A673 (cell line): ENCODE measurements at regions not wholly inside any gene's neighbourhood (a gene's known extent, or its start where the extent isn't known, plus 50 kb on each side); places are given as distances from the start of the nearest gene placed in this dataset.

ENCODE experiments used
- CTCF ChIP-seq: fragments of 300-800, 200-600 bp; sonication (generic); conservative IDR thresholded peaks from 2 replicates; pipeline ENCODE4 v1.5.1; 2017; ENCODE audit warnings: low read depth, mild to moderate bottlenecking, antibody characterized with exemption, low read length, moderate library complexity, mixed read lengths
- EZH2 ChIP-seq: fragments of 200-600 bp; sonication (generic); IDR thresholded peaks from 2 replicates; pipeline ENCODE4 v1.6.1; 2017; ENCODE audit warnings: borderline replicate concordance, low read depth, mild to moderate bottlenecking, mixed read lengths, antibody characterized with exemption, low read length; ENCODE audit not compliant: poor library complexity, severe bottlenecking

GRCh38 chr4:16437836-16438235 is 211.6 kb upstream of the TAPT1 start:
- TF ChIP-seq CTCF (no peak), EZH2 (no peak)
